Activated CD4-positive, alpha-beta T cell treated with anti-CD3 and anti-CD28 coated beads for 24 hours (primary cell): ENCODE measurements at regions not wholly inside any gene's neighbourhood (a gene's known extent, or its start where the extent isn't known, plus 50 kb on each side); places are given as distances from the start of the nearest gene placed in this dataset.

Source experiments
- DNase-seq, 2 donors: peaks; one replicate each; pipeline ENCODE4 v3.0.0-alpha.2; 2020; ENCODE audit warnings: low read depth in 2 of 2

DNA sequence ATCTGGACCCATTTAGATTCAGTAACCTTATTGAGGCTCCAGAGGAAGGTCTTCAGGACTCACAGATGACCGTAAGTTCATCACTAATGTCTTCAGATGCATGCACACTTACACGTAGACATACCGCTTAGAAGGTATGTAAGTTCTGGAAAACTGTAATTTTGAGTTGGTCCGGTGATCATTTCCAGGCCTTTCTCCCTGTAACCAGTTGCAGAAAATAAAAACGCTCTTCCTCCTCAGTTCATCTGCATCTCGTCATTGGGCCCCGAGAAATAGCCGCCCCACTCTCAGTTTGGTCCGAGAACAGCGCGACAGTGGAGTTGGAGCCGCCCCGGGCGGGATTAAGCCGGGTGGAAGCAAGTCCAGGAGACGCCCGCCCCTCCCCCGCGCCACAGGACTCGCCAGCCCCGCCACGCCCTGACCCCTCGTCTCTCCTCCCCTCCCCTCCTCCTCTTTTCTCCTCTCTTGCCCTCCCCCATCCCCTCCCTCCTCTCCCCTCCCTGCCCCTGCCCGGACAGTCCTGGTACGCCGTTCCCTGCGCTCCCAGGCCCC lies 83.7 kb downstream of the TNFAIP2 start:
- DNase-seq = no peak

DNA sequence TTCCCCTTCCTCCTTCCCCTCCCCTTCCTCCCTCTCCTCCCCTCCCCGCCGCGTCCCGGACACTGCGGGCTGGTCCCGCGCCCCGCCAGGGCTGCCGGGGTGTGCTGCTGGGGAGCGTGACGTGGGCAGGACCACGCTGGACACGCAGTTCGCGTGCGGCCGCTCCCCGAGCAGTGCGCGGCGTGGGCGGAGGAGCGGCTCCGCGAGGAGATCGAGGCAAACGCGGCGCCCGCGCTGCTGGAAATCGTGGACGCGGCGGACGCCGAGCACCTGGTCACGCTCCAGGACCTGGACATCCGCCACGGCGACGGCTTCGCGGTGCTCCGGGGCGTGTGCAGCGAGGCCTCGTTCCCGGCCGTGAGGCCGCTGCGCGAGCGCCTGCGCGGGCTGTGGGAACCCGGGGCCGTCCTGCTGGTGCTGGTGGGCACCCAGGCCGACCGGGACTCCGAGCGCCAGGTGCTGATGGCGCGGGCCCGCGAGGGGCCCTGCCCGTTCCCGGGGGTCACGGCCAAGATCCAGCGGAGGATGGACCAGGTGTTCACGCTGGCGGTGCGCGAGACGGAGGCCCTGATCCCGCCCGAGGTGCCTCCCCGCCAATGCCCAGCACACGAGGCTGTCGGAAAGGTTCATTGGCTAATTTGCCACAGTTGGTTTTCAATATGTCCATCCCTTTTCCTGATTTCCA lies 84.3 kb downstream of the TNFAIP2 start:
- DNase-seq = no peak

DNA sequence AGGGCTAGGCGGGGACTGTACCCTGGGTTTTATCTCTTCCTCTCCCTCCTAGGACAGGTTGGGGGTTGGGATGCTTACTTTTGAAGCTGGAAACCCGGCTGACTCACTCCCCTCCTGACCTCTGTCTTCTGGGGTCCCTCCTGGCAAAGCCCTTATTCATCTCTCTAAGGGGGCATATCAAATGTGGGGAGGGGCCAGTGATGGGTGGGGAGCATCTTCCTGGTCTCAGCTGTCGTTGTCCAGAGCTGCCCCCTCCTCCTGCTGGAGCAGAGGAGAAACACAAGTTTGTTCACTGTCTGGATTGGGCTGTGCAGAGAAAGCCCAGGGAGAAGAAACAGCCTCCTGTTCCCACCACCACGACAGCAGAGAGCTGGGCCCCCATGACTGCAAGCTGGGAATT lies 85.8 kb downstream of the TNFAIP2 start:
- no peak for DNase-seq

DNA sequence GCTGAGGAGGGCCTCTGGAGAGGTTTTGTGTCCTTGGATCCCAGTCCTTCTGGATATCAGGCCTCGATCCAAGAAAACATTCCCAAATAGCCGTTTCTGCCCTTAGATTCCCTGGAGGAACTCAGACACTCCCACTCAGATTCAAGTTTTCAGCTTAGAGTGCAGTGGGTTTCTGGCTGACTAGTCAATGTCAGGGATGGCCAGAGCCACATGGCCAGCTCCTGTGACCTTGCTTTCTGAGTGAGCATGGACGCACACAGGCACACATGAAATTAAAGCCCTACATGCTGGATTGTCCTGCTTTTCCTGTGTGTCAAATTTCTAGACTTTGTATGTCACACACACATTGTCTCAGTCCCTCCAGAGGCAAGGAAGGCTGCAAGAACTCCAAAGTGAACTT lies 86.2 kb downstream of the TNFAIP2 start:
- DNase-seq = no peak

DNA sequence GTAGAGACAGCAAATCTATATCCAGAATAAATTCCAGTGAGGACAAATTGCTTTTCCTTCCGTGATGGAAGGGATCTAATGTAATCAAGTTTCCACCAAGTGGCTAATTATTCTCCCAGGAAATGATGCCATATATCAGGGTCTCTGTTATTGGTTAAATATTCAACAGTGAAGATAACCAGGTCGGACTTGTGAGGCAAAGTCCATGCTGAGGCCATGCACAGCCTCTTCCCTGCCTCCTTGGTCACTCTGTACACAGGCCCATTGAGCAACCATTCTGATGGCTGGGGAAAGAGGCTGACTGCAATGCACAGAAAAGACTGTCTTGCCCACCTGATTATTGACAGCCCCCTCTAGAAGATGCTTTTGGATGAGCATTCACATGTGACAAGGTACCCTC lies 90.1 kb downstream of the TNFAIP2 start:
- no peak for DNase-seq

DNA sequence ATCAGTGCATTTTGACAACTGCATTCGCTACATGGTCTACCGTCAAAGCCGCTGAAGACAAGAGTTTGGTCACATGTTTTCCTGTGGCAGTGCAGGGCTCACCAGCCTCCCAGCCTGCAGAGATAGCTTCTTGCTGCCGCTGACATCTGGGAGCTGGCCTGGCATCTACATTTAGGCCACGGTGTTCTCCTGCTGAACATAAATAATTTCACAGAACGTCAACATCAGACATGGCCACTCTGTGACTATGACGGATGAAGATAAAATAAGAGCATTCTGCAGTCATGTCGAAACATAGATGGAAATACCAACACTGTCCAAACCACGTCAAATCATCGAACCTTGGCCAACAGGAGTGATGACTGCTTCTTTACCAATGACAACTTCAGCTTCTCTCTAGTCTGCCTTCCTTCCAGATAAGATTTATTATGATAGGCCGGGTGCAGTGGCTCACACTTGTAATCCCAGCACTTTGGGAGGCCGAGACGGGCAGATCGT lies 91.2 kb downstream of the TNFAIP2 start:
- DNase-seq = no peak

DNA sequence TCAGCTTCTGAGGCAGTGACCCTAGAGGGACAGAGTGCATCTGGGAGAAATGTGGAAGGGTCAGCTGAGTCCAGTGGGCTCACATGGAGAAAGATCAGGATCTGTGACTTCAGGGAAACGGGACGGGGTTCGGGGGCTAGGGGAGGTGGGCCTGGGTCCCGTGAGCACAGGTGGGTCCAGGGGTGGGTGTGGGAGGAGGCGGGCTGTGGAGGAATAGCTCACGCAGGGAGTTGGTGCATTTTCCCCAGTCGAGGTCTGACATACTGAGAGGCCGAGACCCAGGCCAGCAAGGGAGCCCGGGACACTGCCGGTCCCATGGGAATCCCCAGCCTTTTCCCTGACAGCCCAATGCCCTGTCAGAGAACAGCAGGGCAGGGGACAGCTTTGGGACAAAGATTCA lies 93.1 kb downstream of the TNFAIP2 start:
- DNase-seq = no peak

DNA sequence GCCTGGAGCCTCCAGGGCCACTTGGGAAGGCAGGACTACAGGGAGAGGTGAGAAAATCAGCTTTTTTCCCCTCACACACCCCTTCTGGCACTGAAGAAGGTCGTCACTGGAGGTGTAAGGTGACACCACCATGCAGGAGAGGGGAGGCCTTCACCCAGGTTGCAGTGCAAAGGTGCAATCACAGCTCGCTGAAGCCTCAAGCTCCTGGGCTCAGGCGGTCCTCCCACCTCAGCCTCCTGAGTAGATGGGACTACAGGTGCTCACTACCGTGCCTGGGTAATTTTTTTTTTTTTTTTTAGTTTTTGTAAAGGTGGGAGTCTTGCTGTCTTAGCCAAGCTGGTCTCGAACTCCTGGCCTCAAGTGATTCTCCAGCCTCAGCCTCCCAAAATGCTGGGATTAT lies 93.6 kb downstream of the TNFAIP2 start:
- no peak for DNase-seq

DNA sequence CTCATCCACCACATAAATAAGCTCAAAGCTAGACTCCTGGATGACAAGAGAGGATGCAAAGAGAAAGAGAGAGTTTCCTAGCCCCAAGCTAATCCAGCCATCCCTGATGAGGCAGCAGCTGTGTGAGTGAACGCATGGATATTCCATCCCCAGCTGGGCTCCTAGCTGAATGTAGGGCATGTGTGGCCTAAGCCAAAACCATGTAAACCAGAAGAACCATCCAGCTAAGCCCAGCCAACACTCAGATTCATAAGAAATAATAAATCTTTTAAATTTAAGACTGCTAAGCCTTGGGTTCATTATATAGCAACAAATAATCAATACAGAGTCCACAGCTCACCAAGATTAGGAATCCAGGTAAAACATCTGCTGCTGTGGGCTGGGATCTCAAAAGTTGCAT lies 94.3 kb downstream of the TNFAIP2 start:
- no peak for DNase-seq

DNA sequence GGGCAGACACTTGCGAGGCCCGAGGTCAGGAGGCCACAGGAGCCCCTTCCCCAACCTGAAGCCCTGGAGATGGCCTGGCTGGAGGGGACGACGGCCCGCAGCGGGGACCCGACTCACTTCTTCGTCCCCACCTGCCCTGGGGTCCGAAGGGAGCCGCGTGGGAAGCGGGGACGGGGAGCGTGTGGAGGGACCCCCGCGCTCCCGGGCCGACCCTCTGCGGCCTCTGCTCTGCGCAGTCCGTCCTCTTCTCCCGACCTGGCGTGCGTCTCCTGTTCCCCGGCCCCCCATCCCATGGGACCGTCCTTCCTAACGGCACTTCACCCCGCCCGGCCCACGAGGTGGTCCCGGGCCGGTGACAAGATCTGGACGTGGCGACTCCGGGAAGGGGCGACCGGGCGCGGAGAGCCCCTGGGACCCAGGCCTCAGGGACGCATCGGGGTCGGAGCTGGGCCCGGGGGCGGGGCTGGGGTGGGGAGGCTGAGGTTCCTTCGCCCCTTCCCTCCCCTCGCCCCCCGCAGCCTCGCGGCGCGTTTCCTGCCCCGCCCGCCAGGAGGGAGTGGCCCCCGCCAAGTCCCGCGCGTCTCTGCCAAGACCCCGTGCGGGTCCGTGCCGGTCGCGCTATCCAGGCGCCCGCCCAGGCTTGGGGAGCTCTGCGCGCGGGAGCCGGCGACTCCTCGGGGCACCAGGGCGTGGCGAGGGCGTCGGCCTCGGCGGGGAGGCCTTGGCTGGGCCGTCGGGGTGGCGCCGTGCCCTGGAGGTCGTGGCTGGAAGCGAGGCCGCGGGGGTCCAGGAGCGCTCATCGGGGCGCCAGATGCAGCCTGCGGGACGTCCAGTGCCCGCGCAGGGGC lies 97.1 kb downstream of the TNFAIP2 start:
- DNase-seq = no peak

DNA sequence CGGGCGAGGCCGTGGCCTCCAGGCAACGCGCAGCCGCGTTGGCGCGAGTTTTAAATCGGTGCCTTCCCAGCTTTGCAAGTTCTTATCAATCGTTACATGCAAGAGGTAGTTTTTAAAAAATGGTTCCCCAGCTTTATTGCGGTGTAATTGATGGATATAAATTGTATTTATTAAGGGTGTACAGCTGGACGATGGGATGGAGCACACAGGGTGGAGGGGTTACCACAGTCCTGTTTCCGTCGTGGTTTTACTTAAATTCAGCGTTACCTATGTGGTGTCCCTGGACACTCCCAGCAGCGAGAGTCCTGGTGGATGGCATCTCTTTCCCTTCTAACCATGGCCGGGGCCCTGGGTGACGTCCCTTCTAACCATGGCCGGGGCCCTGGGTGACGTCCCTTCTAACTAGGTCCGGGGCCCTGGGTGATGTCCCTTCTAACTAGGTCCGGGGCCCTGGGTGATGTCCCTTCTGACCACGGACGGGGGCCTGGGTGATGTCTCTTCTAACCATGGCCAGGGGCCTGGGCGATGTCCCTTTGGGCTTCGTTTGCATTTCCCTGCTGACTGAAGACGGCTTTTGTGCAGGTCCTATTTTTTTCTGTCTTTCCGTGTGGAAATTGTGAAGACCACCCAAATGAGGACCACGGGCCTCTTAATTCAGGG lies 97.9 kb downstream of the TNFAIP2 start:
- DNase-seq = no peak

DNA sequence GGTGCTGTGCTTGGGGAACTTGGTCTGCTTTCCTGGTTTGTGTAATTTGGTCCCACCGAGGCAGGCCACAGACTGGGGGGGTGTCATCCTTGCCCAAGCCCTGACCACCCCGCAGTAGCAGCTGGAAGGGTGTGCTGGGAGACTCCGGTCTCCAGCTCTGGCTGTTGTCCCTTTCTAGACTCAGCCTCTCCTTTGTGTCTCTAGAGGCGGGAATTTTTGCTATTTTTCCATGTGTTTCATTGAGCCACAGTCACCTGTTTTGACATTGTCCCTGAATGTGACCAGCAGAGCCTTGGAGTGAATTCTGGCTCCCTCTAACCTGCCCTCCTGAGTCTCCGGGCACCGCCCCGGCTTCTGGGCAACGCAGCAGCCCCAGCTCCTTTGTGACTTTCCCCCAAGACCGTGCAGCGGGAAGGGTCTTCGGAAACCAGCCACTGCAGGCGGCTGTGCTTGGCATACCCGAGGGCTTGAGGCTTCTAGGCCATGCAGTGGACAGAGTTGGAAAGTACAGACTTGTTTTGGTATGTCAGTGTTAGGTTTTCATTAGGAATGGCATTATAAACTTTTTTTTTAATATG lies 98.6 kb downstream of the TNFAIP2 start:
- DNase-seq = no peak

DNA sequence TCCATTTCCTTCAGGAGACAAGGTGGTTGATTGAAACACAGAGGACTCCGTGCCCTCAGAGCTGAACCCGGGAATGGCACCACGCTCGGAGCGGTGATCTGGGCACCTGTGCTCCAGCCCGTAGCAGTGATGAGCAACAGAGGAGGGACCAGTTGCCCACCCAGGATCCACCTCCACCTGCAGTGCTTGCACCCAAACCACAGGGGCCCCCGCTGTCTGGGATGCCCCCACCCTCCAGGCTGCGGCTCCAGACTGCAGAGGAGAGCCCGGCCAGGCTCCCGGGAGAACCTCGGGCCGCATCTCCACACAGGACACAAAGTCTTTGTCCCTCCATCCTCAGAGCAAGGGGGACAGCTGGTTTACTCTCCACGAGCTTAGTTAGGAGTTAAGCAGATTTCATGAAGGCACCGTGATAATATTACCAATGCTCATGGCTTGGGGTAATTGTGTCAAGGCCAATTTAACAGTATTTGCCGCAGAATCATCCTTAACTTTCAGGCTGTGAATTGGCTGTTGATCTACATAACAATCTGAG lies 100.6 kb downstream of the TNFAIP2 start:
- DNase-seq = no peak

DNA sequence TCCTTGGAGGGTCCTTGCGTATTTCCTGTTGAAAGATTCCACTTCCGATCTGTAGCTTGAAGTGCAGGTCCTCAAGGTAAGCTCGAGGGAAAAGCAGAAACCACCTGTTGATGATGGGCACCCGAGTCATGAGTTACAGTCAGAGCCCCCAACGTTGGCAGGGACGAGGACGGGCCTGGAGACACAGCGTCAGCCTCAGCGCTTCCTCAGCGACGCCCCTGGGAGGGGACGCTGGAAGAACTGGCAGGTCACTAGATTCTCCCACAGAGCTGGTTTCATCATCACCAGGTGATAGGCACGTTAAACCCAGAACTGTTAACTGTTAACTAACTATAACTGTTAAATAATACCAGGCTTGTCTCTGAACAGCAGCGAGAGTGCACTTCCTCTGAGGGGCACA lies 101.8 kb downstream of the TNFAIP2 start:
- no peak for DNase-seq

DNA sequence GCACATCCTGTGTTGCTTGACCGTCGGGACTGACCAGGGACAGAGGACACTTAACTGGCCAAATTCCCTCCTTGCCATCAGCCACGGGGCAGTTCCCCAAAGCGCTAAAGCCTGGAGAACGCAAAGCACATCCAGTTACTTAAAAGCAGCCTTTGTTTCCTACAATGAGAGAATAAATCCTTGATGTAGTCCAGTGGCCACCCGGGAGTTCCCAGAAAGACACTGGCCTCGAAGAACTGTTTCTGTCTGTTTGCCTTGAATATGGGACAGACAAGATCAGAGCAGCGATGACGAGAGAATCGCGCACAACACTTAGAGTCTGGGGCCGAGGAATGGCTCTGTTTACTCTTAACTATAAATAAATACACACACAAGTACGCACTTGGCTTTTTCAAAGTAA lies 102.2 kb downstream of the TNFAIP2 start:
- no peak for DNase-seq

DNA sequence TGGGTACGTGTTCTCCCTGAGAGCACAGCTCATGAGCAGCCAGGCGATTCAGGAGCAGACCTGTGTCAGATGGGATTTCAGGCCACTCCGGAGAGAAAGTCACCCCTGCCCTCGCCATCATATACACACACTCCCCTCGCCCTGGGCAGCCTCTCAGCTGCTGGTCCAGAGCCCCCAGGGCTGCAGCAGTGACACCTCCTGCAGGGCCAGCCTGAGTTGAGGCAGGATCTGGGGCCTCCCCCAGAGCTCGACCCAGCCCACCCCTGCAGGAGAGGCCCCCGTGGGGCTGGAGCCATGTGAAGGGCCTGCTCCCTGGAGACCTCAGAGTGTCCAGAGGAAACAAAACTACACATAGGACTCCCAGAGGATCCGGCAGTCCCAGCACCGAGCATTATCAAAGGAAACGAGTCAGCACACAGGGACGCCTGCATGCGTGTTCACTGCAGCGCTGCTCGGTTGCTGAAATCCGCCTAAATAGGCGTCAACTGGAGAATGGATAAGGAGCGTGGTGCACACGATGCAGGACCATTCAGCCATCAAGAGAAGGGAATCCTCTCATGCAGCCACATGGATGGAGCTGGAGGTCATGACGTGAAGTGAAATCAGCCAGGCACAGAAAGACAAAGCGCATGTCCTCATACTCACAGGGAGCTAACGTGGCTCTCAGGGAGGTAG lies 104.0 kb downstream of the TNFAIP2 start:
- DNase-seq = no peak

DNA sequence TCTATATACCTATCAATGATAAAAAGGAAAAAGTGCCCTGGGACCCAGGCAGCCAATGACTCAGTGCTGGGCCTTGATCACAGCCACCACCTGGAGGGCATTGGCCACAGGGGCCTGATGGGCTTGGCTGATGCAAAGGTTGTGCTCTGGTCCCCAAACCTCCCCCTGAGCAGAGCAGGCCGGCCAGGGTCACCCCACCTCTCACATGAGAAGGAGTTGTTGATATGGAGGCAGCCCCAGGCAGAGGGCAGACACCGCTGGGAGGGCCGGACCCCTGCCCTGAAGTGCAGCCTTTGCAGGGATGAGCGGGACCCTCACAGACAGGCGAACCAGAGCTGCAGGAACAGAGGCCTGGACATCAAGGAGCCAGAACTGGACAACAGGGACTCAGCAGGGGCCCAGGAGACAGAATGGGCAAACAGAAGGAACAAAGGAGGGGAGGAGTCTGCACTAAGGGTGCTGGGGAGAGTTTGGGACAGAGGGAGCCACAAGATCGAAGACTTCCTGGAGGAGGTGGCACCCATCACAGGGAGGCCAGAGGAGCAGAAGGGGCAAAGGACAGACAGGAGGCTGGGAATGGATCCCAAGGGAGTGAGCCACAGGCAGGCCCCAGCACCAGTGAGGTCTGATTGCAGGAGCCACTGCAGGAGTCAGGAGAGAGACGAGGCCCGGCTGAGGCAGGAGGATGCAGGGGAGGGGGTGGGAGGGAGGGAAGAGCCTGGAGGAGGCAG lies 105.0 kb downstream of the TNFAIP2 start:
- no peak for DNase-seq

DNA sequence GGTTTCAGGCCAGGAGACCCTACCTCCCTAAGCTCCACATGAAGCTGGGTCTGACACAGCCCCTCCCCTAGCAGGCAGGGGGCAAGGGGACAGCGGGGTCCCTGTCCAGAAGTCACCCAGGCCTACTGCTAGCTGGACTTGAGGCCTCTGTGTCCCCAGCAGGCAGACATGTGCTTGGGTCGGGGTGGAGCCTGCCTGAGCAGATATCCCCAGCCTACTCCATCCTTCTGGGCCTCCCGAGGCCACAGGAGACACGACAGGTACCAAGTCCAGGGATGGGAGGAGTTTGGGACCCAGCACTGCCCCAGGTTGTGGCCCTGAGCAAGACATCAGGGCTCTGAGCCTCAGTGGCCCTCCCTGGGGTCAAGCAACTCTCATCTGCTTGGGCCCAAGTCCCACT lies 105.2 kb upstream of the EIF5 start:
- DNase-seq = no peak

DNA sequence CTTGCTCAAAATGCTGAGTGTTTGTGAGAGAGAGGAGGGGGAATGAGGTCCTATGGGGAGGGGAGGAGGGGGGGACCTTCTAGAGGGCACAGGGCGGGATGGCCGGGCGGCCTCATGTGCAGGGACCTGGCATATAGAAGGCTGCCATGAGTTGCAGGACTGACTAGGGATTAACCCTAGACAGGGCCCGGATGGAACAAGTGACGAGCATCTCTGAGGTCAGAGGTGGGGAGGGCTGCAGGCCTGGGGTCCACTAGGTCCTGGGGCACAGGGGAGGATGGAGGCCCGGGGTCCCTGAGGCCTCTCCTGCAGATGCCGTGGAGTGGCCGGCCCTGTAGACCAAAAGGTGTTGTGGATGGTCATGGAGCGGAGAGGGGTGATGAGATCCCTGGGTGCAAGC lies 104.0 kb upstream of the EIF5 start:
- DNase-seq = no peak

DNA sequence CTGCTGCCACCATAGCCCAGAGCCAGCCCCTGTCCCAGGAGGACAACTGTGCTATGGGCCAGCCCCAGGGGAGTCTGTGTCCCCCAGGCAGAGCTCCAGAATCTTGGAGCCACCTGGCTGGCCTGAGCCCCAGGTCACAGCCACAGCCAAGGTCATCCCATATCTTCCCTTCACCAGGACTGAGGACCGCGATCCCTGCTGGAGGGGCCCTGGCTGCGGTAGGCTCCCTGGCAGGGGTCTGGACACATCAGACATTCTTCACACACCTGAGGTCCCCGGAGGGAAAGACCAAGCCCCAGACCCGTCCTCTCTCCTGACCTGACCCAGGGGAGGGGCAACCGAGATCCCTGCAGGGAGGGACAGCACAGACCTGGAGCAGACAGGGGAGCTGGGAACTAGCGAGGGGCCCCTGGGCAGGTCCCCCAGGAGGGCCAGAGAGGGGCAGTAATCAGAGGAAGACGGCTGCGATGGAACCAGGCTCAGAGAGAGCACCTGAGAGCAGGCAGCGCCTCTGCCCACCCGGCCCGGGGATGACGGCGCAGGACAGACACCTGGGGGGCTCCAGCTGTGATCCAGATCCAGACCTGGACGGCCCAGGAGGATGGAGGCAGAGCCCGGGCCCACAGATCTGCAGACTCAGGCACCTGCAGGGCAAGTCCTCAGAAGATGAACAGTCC lies 103.2 kb upstream of the EIF5 start:
- no peak for DNase-seq
